IMR-90 (cell line): ENCODE measurements at regions not wholly inside any gene's neighbourhood (a gene's known extent, or its start where the extent isn't known, plus 50 kb on each side); places are given as distances from the start of the nearest gene placed in this dataset.

Source experiments
- ATAC-seq: fragments of 200-7000 bp; cut with Tn5 transposase; 2 replicates; pipeline ENCODE4 v1.9.1; 2020; ENCODE audit warnings: low read depth, mild to moderate bottlenecking, moderate library complexity
- BruUV-seq: library from RNA; stranded (reverse); fragments of 400-500 nt; replicated peaks from 2 replicates; lab custom pipeline; 2021; lab: Mats Ljungman, UMichigan
- CTCF ChIA-PET: fragments of 300-600 bp; formaldehyde crosslinking; extraction: SDS; loops from one replicate; lab custom pipeline; 2021; ENCODE audit warnings: antibody characterized with exemption; lab: Yijun Ruan, JAX
- POLR2A ChIA-PET: fragments of 300-600 bp; sonication (Branson Sonifier 250); formaldehyde crosslinking; loops from one replicate; lab custom pipeline; 2022; ENCODE audit warnings: antibody characterized with exemption; ENCODE audit not compliant: unreplicated experiment; lab: Charles Lee
- DNase-seq: peaks from one replicate; pipeline ENCODE4 v3.0.0; 2013
- H2AFZ ChIP-seq: replicated peaks from 2 replicates; pipeline ENCODE3; 2013; ENCODE audit warnings: low read length, mild to moderate bottlenecking; ENCODE audit not compliant: poor library complexity
- H2AK5ac ChIP-seq: 2 replicates; pipeline ENCODE4 v1.6.1; 2013; ENCODE audit warnings: low read depth, low read length, inconsistent platforms
- H2AK9ac ChIP-seq: replicated peaks from 2 replicates; pipeline ENCODE3; 2013; ENCODE audit warnings: mild to moderate bottlenecking, low read depth, low read length, moderate library complexity; ENCODE audit not compliant: poor library complexity
- H2BK120ac ChIP-seq: 2 replicates; pipeline ENCODE4 v1.6.1; 2013; ENCODE audit warnings: low read depth, low read length, inconsistent platforms
- H2BK15ac ChIP-seq: 3 replicates; pipeline ENCODE4 v1.6.1; 2013; ENCODE audit warnings: low read depth, low read length, inconsistent platforms
- H2BK20ac ChIP-seq: 2 replicates; pipeline ENCODE4 v1.6.1; 2013; ENCODE audit warnings: low read depth, mild to moderate bottlenecking, inconsistent platforms, low read length, moderate library complexity
- H2BK5ac ChIP-seq: 2 replicates; pipeline ENCODE4 v1.6.1; 2013; ENCODE audit warnings: mild to moderate bottlenecking, low read depth, low read length, inconsistent platforms; ENCODE audit not compliant: poor library complexity, severe bottlenecking
- H3K14ac ChIP-seq: replicated peaks from 2 replicates; pipeline ENCODE4 v1.6.1; 2013; ENCODE audit warnings: low read depth, low read length, inconsistent platforms
- H3K18ac ChIP-seq: 2 replicates; pipeline ENCODE4 v1.6.1; 2013; ENCODE audit warnings: low read depth, low read length, control low read depth
- H3K23ac ChIP-seq: 2 replicates; pipeline ENCODE4 v1.6.1; 2013; ENCODE audit warnings: low read depth, low read length, inconsistent platforms
- H3K27ac ChIP-seq: 2 replicates; pipeline ENCODE4 v1.5.1; 2013; ENCODE audit warnings: mild to moderate bottlenecking, control low read depth, low read length; ENCODE audit not compliant: insufficient read depth
- H3K27me3 ChIP-seq: 2 replicates; pipeline ENCODE4 v1.6.1; 2013; ENCODE audit warnings: low read length; ENCODE audit not compliant: control insufficient read depth, insufficient read depth
- H3K36me3 ChIP-seq: 2 replicates; pipeline ENCODE4 v1.6.1; 2013; ENCODE audit warnings: low read length, mixed read lengths; ENCODE audit not compliant: control insufficient read depth, insufficient read depth
- H3K4ac ChIP-seq: 2 replicates; pipeline ENCODE4 v1.6.1; 2013; ENCODE audit warnings: low read depth, low read length, inconsistent platforms
- H3K4me1 ChIP-seq: 2 replicates; pipeline ENCODE4 v1.6.1; 2013; ENCODE audit warnings: low read length, mixed read lengths; ENCODE audit not compliant: control insufficient read depth, insufficient read depth
- H3K4me2 ChIP-seq: 2 replicates; pipeline ENCODE4 v1.6.1; 2013; ENCODE audit warnings: low read depth, mild to moderate bottlenecking, control low read depth, low read length, moderate library complexity
- H3K4me3 ChIP-seq: 2 replicates; pipeline ENCODE4 v1.5.1; 2013; ENCODE audit warnings: low read depth, mild to moderate bottlenecking, control low read depth, low read length, moderate library complexity; ENCODE audit not compliant: insufficient read depth
- H3K56ac ChIP-seq: 2 replicates; pipeline ENCODE4 v1.6.1; 2013; ENCODE audit warnings: low read length, inconsistent platforms; ENCODE audit not compliant: insufficient read depth; ENCODE audit errors: extremely low read depth
- H3K79me1 ChIP-seq, 2 experiments: 2 replicates each; pipeline ENCODE4 v1.6.1; 2013; ENCODE audit warnings: low read length in 2 of 2, inconsistent platforms in 1 of 2, low read depth in 1 of 2
- H3K9ac ChIP-seq: 2 replicates; pipeline ENCODE4 v1.6.1; 2013; ENCODE audit warnings: low read depth, low read length, control low read depth
- H3K9me1 ChIP-seq: 2 replicates; pipeline ENCODE4 v1.6.1; 2013; ENCODE audit warnings: low read length, inconsistent platforms; ENCODE audit not compliant: insufficient read depth
- H3K9me3 ChIP-seq: 2 replicates; pipeline ENCODE4 v1.6.1; 2013; ENCODE audit warnings: low read length; ENCODE audit not compliant: control insufficient read depth, insufficient read depth
- H4K20me1 ChIP-seq: 2 replicates; pipeline ENCODE4 v1.6.1; 2013; ENCODE audit warnings: low read length, inconsistent platforms; ENCODE audit not compliant: insufficient read depth
- H4K5ac ChIP-seq: 2 replicates; pipeline ENCODE4 v1.6.1; 2013; ENCODE audit warnings: mild to moderate bottlenecking, low read depth, low read length, control low read depth
- H4K8ac ChIP-seq, 2 experiments: 2 replicates each; pipeline ENCODE4 v1.6.1; 2013; ENCODE audit warnings: low read depth in 2 of 2, low read length in 2 of 2, control low read depth in 1 of 2, inconsistent platforms in 1 of 2
- H4K91ac ChIP-seq: 2 replicates; pipeline ENCODE4 v1.6.1; 2013; ENCODE audit warnings: low read depth, low read length, inconsistent platforms; ENCODE audit not compliant: insufficient read depth
- BHLHE40 ChIP-seq: fragments of 150-350 bp; IDR thresholded peaks from 2 replicates; pipeline ENCODE4 v1.6.1; 2016; ENCODE audit warnings: mild to moderate bottlenecking, low read depth, low read length
- CEBPB ChIP-seq: IDR thresholded peaks from 2 replicates; pipeline ENCODE4 v1.6.1; 2012; ENCODE audit warnings: low read depth, low read length, improper control_type of control experiment
- CHD1 ChIP-seq: IDR thresholded peaks from 2 replicates; pipeline ENCODE4 v1.6.1; 2012; ENCODE audit warnings: low read depth, low read length, improper control_type of control experiment
- CTCF ChIP-seq: conservative IDR thresholded peaks from 2 replicates; pipeline ENCODE4 v1.5.1; 2012; ENCODE audit warnings: mild to moderate bottlenecking, low read depth, low read length, improper control_type of control experiment
- FOS ChIP-seq: fragments of 150-350 bp; IDR thresholded peaks from 2 replicates; pipeline ENCODE4 v1.6.1; 2016; ENCODE audit warnings: low read depth, low read length
- MAFK ChIP-seq: IDR thresholded peaks from 2 replicates; pipeline ENCODE4 v1.6.1; 2012; ENCODE audit warnings: low read depth, low read length, improper control_type of control experiment
- MAZ ChIP-seq: IDR thresholded peaks from 2 replicates; pipeline ENCODE4 v1.6.1; 2012; ENCODE audit warnings: low read depth, mild to moderate bottlenecking, low read length, improper control_type of control experiment, moderate library complexity, borderline replicate concordance
- MXI1 ChIP-seq: IDR thresholded peaks from 2 replicates; pipeline ENCODE4 v1.6.1; 2012; ENCODE audit warnings: low read depth, mild to moderate bottlenecking, low read length, moderate library complexity, borderline replicate concordance
- NFE2L2 ChIP-seq: fragments of 150-350 bp; IDR thresholded peaks from 2 replicates; pipeline ENCODE4 v1.6.1; 2016; ENCODE audit warnings: low read depth, mild to moderate bottlenecking, low read length
- POLR2A ChIP-seq: IDR thresholded peaks from 2 replicates; pipeline ENCODE4 v1.6.1; 2012; ENCODE audit warnings: mild to moderate bottlenecking, low read depth, low read length
- RAD21 ChIP-seq: IDR thresholded peaks from 2 replicates; pipeline ENCODE4 v1.6.1; 2012; ENCODE audit warnings: low read length, improper control_type of control experiment
- RCOR1 ChIP-seq: IDR thresholded peaks from 2 replicates; pipeline ENCODE4 v1.6.1; 2012; ENCODE audit warnings: mild to moderate bottlenecking, low read length, improper control_type of control experiment; ENCODE audit not compliant: insufficient replicate concordance
- RFX5 ChIP-seq: IDR thresholded peaks from 2 replicates; pipeline ENCODE4 v1.8.0; 2012; ENCODE audit warnings: low read depth, mild to moderate bottlenecking, low read length, moderate library complexity
- SMC3 ChIP-seq: fragments of 150-350 bp; IDR thresholded peaks from 2 replicates; pipeline ENCODE4 v1.6.1; 2016; ENCODE audit warnings: low read depth, mild to moderate bottlenecking, antibody characterized with exemption, low read length, moderate library complexity
- WGBS, 2 experiments: methylation state at CpG; one replicate each; pipeline versions ENCODE4 v1.1.5 to v1.1.7; 2013; ENCODE audit warnings: missing lambda C conversion rate in 2 of 2; ENCODE audit not compliant: insufficient read length in 1 of 2; ENCODE audit errors: extremely low coverage in 2 of 2; 5-methylcytosine and 5-hydroxymethylcytosine counted together
- dilution Hi-C: fragments of 300-500 bp; cut with HindIII; formaldehyde crosslinking; loops from one replicate; pipeline ENCODE4 v1.14.3; 2018; ENCODE audit warnings: low sequenced_read_pairs; ENCODE audit not compliant: unreplicated experiment
- in situ Hi-C: fragments of 300-500 bp; cut with MboI; formaldehyde crosslinking; loops from 3 replicates; pipeline ENCODE4 v1.14.3; 2019; ENCODE audit warnings: low sequenced_read_pairs, inconsistent platforms, mixed read lengths
- intact Hi-C: fragments of 100-400 bp; cut with micrococcal nuclease; formaldehyde crosslinking; loops from 2 replicates; pipeline ENCODE4 v1.10.0; 2022
- TF ChIP-seq, protein P1 (sequence below): fragments of 150-350 bp; IDR thresholded peaks from 2 replicates; pipeline ENCODE4 v1.6.1; 2016; ENCODE audit warnings: low read depth, mild to moderate bottlenecking, low read length, moderate library complexity, borderline replicate concordance
- TF ChIP-seq, protein P2 (sequence below): fragments of 150-350 bp; IDR thresholded peaks from 2 replicates; pipeline ENCODE4 v1.6.1; 2017; ENCODE audit warnings: mild to moderate bottlenecking, antibody characterized with exemption, low read length, low read depth

- no peak overlapping the region for H2AFZ ChIP-seq
- no peak overlapping the region for H2BK15ac ChIP-seq
- peaks cover 1% of the 10 kb centered on the region; the same call in 1 of the 2 replicates for H3K4me1 ChIP-seq
- CTCF ChIA-PET, result no interaction called here
- no peak for DNase-seq
- no peak for ATAC-seq
- H2BK20ac ChIP-seq, result peak overlapping the region; percentile 82
- dilution Hi-C loops (no loop called here), intact Hi-C loops (loop anchor here (1.0 to 5.0 kb wide), 2 partner anchors 34 to 50 kb away; partner anchors contain the start of gene NEO1), in situ Hi-C loops (no loop called here)
- no peak overlapping the region for H3K23ac ChIP-seq
- no peaks in the 10 kb centered on the region for H3K36me3 ChIP-seq
- H2AK5ac ChIP-seq, result peak overlapping the region; percentile 95
- no peak overlapping the region for H4K5ac ChIP-seq
- H3K4ac ChIP-seq, result peak overlapping the region; percentile 73
- no CpG with 5 or more reads among the region's 2 CpGs for WGBS, 2 experiments
- H4K91ac ChIP-seq, result peak overlapping the region; percentile 74; the same call in 1 of the 2 replicates
- no TSS peak for BruUV-seq
- no peaks in the 10 kb centered on the region for H3K79me1 ChIP-seq
- H3K9me1 ChIP-seq, result peaks cover 3% of the 10 kb centered on the region
- no peak overlapping the region for H2AK9ac ChIP-seq
- no peak overlapping the region for H3K56ac ChIP-seq
- peak overlapping the region in 1 of 2 experiments; percentile 48; a peak in 1 of 4 replicates for H4K8ac ChIP-seq
- H3K9ac ChIP-seq, result no peak overlapping the region
- H2BK5ac ChIP-seq, result peak overlapping the region; percentile 10
- POLR2A ChIA-PET, result no interaction called here
- H3K14ac ChIP-seq, result 0 out of 2 replicates have a peak overlapping the region, but pooled peaks have one; percentile 45
- no peak overlapping the region for H3K27ac ChIP-seq
- H3K4me2 ChIP-seq, result no peak overlapping the region
- H3K27me3 ChIP-seq, result no peaks in the 10 kb centered on the region
- H3K4me3 ChIP-seq, result no peak overlapping the region
- no peaks in the 10 kb centered on the region for H4K20me1 ChIP-seq
- TF ChIP-seq FOS, result no peak
- no peak for TF ChIP-seq MAFK
- no peak for TF ChIP-seq CTCF
- no peak for TF ChIP-seq BHLHE40
- TF ChIP-seq SMC3, result no peak
- no peak for TF ChIP-seq RFX5
- TF ChIP-seq, protein P1, sequence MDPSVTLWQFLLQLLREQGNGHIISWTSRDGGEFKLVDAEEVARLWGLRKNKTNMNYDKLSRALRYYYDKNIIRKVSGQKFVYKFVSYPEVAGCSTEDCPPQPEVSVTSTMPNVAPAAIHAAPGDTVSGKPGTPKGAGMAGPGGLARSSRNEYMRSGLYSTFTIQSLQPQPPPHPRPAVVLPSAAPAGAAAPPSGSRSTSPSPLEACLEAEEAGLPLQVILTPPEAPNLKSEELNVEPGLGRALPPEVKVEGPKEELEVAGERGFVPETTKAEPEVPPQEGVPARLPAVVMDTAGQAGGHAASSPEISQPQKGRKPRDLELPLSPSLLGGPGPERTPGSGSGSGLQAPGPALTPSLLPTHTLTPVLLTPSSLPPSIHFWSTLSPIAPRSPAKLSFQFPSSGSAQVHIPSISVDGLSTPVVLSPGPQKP, result no peak
- TF ChIP-seq RCOR1, result no peak
- no peak for TF ChIP-seq RAD21
- TF ChIP-seq CEBPB, result no peak
- no peak for TF ChIP-seq MAZ
- TF ChIP-seq MXI1, result no peak
- TF ChIP-seq, protein P2, sequence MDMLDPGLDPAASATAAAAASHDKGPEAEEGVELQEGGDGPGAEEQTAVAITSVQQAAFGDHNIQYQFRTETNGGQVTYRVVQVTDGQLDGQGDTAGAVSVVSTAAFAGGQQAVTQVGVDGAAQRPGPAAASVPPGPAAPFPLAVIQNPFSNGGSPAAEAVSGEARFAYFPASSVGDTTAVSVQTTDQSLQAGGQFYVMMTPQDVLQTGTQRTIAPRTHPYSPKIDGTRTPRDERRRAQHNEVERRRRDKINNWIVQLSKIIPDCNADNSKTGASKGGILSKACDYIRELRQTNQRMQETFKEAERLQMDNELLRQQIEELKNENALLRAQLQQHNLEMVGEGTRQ, result no peak
- TF ChIP-seq NFE2L2, result no peak
- TF ChIP-seq POLR2A, result no peak
- no peak for TF ChIP-seq CHD1
- H3K9me3 ChIP-seq, result no peaks in the 10 kb centered on the region
- peak overlapping the region; percentile 64; the same call in 1 of the 2 replicates for H2BK120ac ChIP-seq
- no peak overlapping the region for H3K18ac ChIP-seq
Observed at GRCh38 chr15:73001840-73002239, 50.4 kb upstream of the NEO1 start.
